ENCODE measurements at regions not wholly inside any gene's neighbourhood (a gene's known extent, or its start where the extent isn't known, plus 50 kb on each side); places are given as distances from the start of the nearest gene placed in this dataset.
A peak's percentile ranks its signal among the peaks of the same experiment; 100 is the strongest.

GRCh38 chr5:165163861-165164260 is 1658.4 kb downstream of the MAT2B start:
- no peak for DNase-seq (ENCODE audit: insufficient read length, low spot score)
- no peak for FAIRE-seq

- FAIRE-seq (no peak), DNase-seq (ENCODE audit: insufficient read length, low spot score) (no peak)
Measured at GRCh38 chr5:165173651-165174050, 1668.2 kb downstream of the MAT2B start.

- FAIRE-seq (no peak), DNase-seq (ENCODE audit: insufficient read length, low spot score) (no peak)
Measured at GRCh38 chr5:165175041-165175440, 1669.6 kb downstream of the MAT2B start.

GRCh38 chr5:165184183-165184582 is 1678.8 kb downstream of the MAT2B start:
- FAIRE-seq (no peak), DNase-seq (ENCODE audit: insufficient read length, low spot score) (no peak)

GRCh38 chr5:165185716-165186115 is 1680.3 kb downstream of the MAT2B start:
- no peak for FAIRE-seq

GRCh38 chr5:165187815-165188214 is 1682.4 kb downstream of the MAT2B start:
- DNase-seq (ENCODE audit: insufficient read length, low spot score), result no peak
- FAIRE-seq, result no peak

More at GRCh38 chr5:165185716-165186115, 1680.3 kb downstream of the MAT2B start:
- no peak for DNase-seq (ENCODE audit: insufficient read length, low spot score)

GRCh38 chr5:165188556-165189175 is 1683.2 kb downstream of the MAT2B start:
- no peak for DNase-seq (ENCODE audit: insufficient read length, low spot score)
- FAIRE-seq, result no peak

GRCh38 chr5:165196961-165197360 is 1691.5 kb downstream of the MAT2B start:
- DNase-seq (ENCODE audit: insufficient read length, low spot score), result no peak
- no peak for FAIRE-seq

GRCh38 chr5:165201369-165201768 is 1696.0 kb downstream of the MAT2B start:
- DNase-seq (ENCODE audit: insufficient read length, low spot score) (no peak), FAIRE-seq (no peak)

GRCh38 chr5:165201771-165202518 is 1696.5 kb downstream of the MAT2B start:
- no peak for DNase-seq (ENCODE audit: insufficient read length, low spot score)
- no peak for FAIRE-seq

GRCh38 chr5:165202519-165202910 is 1697.1 kb downstream of the MAT2B start:
- no peak for FAIRE-seq
- DNase-seq (ENCODE audit: insufficient read length, low spot score), result no peak

GRCh38 chr5:165209101-165209727 is 1703.8 kb downstream of the MAT2B start:
- peak; percentile 1 for DNase-seq (ENCODE audit: insufficient read length, low spot score)
- no peak for FAIRE-seq

- FAIRE-seq (no peak), DNase-seq (ENCODE audit: insufficient read length, low spot score) (no peak)
Measured at GRCh38 chr5:165224366-165225045, 1719.1 kb downstream of the MAT2B start.

- no peak for FAIRE-seq
- no peak for DNase-seq (ENCODE audit: insufficient read length, low spot score)
Measured at GRCh38 chr5:165227515-165227914, 1722.1 kb downstream of the MAT2B start.

- DNase-seq (ENCODE audit: insufficient read length, low spot score), result no peak
- FAIRE-seq, result no peak
Measured at GRCh38 chr5:165228184-165228583, 1722.8 kb downstream of the MAT2B start.

- DNase-seq (ENCODE audit: insufficient read length, low spot score) (no peak), FAIRE-seq (no peak)
Measured at GRCh38 chr5:165231821-165232508, 1726.5 kb downstream of the MAT2B start.

GRCh38 chr5:165232509-165233028 is 1727.2 kb downstream of the MAT2B start:
- DNase-seq (ENCODE audit: insufficient read length, low spot score) (no peak), FAIRE-seq (no peak)

- DNase-seq (ENCODE audit: insufficient read length, low spot score) (no peak), FAIRE-seq (no peak)
Measured at GRCh38 chr5:165241811-165242210, 1736.4 kb downstream of the MAT2B start.

GRCh38 chr5:165242646-165243045 is 1737.2 kb downstream of the MAT2B start:
- FAIRE-seq, result no peak
- DNase-seq (ENCODE audit: insufficient read length, low spot score), result no peak

GRCh38 chr5:165244407-165244806 is 1739.0 kb downstream of the MAT2B start:
- DNase-seq (ENCODE audit: insufficient read length, low spot score), result no peak
- FAIRE-seq, result no peak
